Activated naive CD8-positive, alpha-beta T cell treated with anti-CD3 and anti-CD28 coated beads, Interleukin-2, amount 50 U/mL, for 24 hours (primary cell): ENCODE measurements at regions not wholly inside any gene's neighbourhood (a gene's known extent, or its start where the extent isn't known, plus 50 kb on each side); places are given as distances from the start of the nearest gene placed in this dataset.

Source experiments
- ATAC-seq: fragments of 150-1000 bp; cut with Tn5 transposase; one replicate; pipeline ENCODE4 v1.10.0; 2021
- DNase-seq: peaks from one replicate; pipeline ENCODE4 v3.0.0; 2021
- H3K27ac Mint-ChIP-seq: one replicate; pipeline ENCODE4 v1.8.0; 2021; ENCODE audit warnings: mild to moderate bottlenecking, mixed read lengths
- H3K27me3 Mint-ChIP-seq: one replicate; pipeline ENCODE4 v1.8.0; 2021; ENCODE audit warnings: mixed read lengths
- H3K36me3 Mint-ChIP-seq: one replicate; pipeline ENCODE4 v1.8.0; 2021; ENCODE audit warnings: low read depth, mixed read lengths
- H3K4me1 Mint-ChIP-seq: one replicate; pipeline ENCODE4 v1.8.0; 2021; ENCODE audit warnings: mixed read lengths
- H3K4me3 Mint-ChIP-seq: one replicate; pipeline ENCODE4 v1.8.0; 2021; ENCODE audit warnings: mild to moderate bottlenecking, moderate library complexity, mixed read lengths
- H3K9me3 Mint-ChIP-seq: one replicate; pipeline ENCODE4 v1.8.0; 2021; ENCODE audit warnings: mixed read lengths

DNA sequence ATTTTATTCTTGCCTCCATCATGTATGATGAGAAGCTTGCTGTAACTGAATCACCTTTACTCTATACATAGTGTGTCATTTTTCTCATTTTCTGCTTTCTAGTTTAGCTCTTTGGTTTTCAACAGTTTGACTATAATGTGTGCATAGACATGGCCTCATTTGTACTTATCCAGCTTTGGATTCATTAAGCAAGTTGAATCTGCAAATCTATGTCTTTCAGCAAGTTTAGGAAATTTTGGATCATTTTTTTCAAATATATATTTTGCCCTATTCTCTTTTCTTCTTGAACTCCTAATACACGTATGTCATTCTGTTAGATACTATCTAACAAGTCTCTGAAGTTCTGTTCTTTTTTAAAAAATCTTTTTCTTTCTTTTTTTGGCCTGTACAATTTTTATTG, 57.8 kb downstream of the PRLHR start:
- H3K27me3 Mint-ChIP-seq, result peaks cover 21% of the 10 kb centered on the region
- ATAC-seq (no peak), DNase-seq (no peak)
- H3K27ac Mint-ChIP-seq, result no peak overlapping the region
- H3K4me3 Mint-ChIP-seq, result no peak overlapping the region
- no peaks in the 10 kb centered on the region for H3K9me3 Mint-ChIP-seq
- H3K36me3 Mint-ChIP-seq, result no peaks in the 10 kb centered on the region
- no peaks in the 10 kb centered on the region for H3K4me1 Mint-ChIP-seq

- Mint-ChIP-seq H3K36me3 (no peaks in the 10 kb centered on the region), H3K27ac (no peak overlapping the region), H3K9me3 (no peaks in the 10 kb centered on the region), H3K4me3 (no peak overlapping the region), H3K27me3 (peaks cover 12% of the 10 kb centered on the region), H3K4me1 (peaks cover 2% of the 10 kb centered on the region)
- DNase-seq (no peak), ATAC-seq (no peak)
These were observed 61.3 kb downstream of the PRLHR start for GRCh38 chr10:118534136-118534535.

DNA sequence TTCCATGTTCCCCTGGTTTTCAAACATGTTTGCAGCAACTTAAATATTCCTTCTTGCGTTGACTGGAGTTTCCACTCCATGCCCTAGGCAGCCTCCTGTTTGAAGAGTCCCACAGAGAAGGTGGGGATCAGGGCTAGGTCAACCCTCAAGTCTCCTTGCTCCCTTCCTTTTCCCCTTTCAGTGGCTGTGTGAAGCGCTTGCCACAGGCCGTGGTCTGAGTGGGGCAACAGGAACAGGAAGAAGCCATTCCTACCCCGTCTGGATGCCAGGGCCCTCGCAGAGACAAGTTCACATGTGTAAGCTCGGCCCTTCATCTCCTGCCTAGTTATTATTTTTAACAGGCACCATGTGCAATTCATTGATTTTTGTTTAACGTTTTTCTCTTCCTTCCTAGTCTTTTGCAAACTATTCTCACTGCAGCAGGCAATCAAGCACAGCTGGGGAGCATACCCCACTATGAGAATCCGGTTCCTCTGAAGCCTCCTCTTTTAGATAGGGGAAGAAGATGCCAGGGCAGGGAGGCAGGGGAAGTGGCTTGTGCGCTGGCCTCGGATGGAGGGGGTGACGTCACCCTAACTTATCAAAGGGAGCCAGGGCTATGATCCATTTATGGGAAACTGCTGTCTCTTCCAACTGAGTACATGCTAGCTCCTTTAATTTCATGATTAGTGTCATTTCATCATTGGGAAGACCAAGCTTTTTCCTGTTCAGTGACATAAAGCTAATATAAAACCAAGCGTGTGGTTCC, 64.2 kb downstream of the PRLHR start:
- no peaks in the 10 kb centered on the region for H3K9me3 Mint-ChIP-seq

GRCh38 chr10:118528426-118528825, 67.0 kb downstream of the PRLHR start:
- DNase-seq (no peak), ATAC-seq (no peak)
- Mint-ChIP-seq H3K27me3 (peaks cover 11% of the 10 kb centered on the region), H3K4me3 (no peak overlapping the region), H3K9me3 (no peaks in the 10 kb centered on the region), H3K36me3 (no peaks in the 10 kb centered on the region), H3K4me1 (peaks cover 2% of the 10 kb centered on the region), H3K27ac (no peak overlapping the region)

More for the DNA sequence above, 64.2 kb downstream of the PRLHR start:
- H3K4me3 Mint-ChIP-seq, result no peak overlapping the region
- ATAC-seq (no peak), DNase-seq (no peak)
- peaks cover 9% of the 10 kb centered on the region for H3K27me3 Mint-ChIP-seq
- H3K27ac Mint-ChIP-seq, result no peak overlapping the region
- H3K4me1 Mint-ChIP-seq, result peaks cover 2% of the 10 kb centered on the region
- H3K36me3 Mint-ChIP-seq, result no peaks in the 10 kb centered on the region

DNA sequence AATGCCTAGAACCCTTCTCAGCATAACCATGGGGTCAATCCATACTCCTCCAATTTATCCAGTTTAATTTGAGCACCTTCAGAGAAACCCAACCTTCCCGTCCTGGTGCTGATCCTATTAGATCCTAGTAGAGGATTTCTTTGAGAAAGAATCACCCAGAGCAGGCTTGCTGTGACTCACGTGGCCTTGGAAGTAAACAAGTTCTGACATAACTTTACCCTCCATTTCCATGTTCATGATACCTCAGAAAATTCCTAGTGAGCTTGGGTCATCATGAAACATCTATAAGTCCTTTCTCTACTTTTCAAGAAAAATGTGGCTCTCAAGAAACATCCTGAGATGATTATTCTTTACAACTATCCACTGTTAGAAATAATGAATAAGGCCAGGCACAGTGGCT, 71.7 kb downstream of the PRLHR start:
- Mint-ChIP-seq H3K4me3 (no peak overlapping the region), H3K9me3 (no peaks in the 10 kb centered on the region), H3K36me3 (no peaks in the 10 kb centered on the region), H3K4me1 (no peaks in the 10 kb centered on the region), H3K27me3 (peaks cover 11% of the 10 kb centered on the region), H3K27ac (no peak overlapping the region)
- ATAC-seq, result no peak
- no peak for DNase-seq

GRCh38 chr10:118522791-118523498, 72.5 kb downstream of the PRLHR start:
- H3K27ac Mint-ChIP-seq, result no peak overlapping the region
- ATAC-seq, result no peak

GRCh38 chr10:118521415-118522117, 73.9 kb downstream of the PRLHR start:
- Mint-ChIP-seq H3K27me3 (peaks cover 13% of the 10 kb centered on the region), H3K36me3 (no peaks in the 10 kb centered on the region), H3K27ac (no peak overlapping the region), H3K4me1 (no peaks in the 10 kb centered on the region), H3K9me3 (peaks cover 11% of the 10 kb centered on the region), H3K4me3 (no peak overlapping the region)
- DNase-seq, result no peak
- no peak for ATAC-seq

More at GRCh38 chr10:118522791-118523498, 72.5 kb downstream of the PRLHR start:
- peaks cover 8% of the 10 kb centered on the region for H3K9me3 Mint-ChIP-seq
- peaks cover 15% of the 10 kb centered on the region for H3K27me3 Mint-ChIP-seq
- no peak for DNase-seq
- H3K36me3 Mint-ChIP-seq, result no peaks in the 10 kb centered on the region
- no peak overlapping the region for H3K4me3 Mint-ChIP-seq
- H3K4me1 Mint-ChIP-seq, result no peaks in the 10 kb centered on the region

GRCh38 chr10:118520116-118520742, 75.2 kb downstream of the PRLHR start:
- peaks cover 11% of the 10 kb centered on the region for H3K9me3 Mint-ChIP-seq
- peaks cover 18% of the 10 kb centered on the region for H3K27me3 Mint-ChIP-seq
- H3K27ac Mint-ChIP-seq, result no peak overlapping the region
- no peaks in the 10 kb centered on the region for H3K4me1 Mint-ChIP-seq
- ATAC-seq (no peak), DNase-seq (no peak)
- no peak overlapping the region for H3K4me3 Mint-ChIP-seq
- H3K36me3 Mint-ChIP-seq, result no peaks in the 10 kb centered on the region

DNA sequence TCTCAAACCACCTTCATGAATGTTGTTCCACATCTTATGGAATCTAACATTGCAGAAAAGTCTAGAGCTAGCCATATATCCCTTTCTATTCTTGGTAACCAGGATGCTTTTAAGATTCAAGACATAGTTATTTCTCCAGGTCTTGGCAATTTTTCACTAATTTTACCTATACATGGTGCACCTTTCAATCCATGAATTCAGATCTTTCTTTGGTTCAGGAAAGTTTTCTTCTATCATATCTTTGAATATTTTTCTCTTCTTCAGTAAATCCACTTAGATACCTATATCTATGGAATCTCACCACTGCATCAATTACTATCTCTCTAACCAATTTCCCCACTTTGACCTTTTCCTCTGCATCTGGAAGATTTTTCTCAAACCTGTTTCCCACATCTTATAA, 77.4 kb downstream of the PRLHR start:
- Mint-ChIP-seq H3K36me3 (no peaks in the 10 kb centered on the region), H3K4me1 (no peaks in the 10 kb centered on the region), H3K27ac (no peak overlapping the region), H3K4me3 (no peak overlapping the region), H3K9me3 (peaks cover 11% of the 10 kb centered on the region), H3K27me3 (peaks cover 21% of the 10 kb centered on the region)
- DNase-seq (no peak), ATAC-seq (no peak)

GRCh38 chr10:118516716-118517115, 78.7 kb downstream of the PRLHR start:
- H3K4me3 Mint-ChIP-seq, result no peak overlapping the region
- H3K27me3 Mint-ChIP-seq, result peaks cover 18% of the 10 kb centered on the region
- no peak overlapping the region for H3K27ac Mint-ChIP-seq
- H3K9me3 Mint-ChIP-seq, result peaks cover 11% of the 10 kb centered on the region
- ATAC-seq, result no peak
- no peaks in the 10 kb centered on the region for H3K4me1 Mint-ChIP-seq
- no peak for DNase-seq
- no peaks in the 10 kb centered on the region for H3K36me3 Mint-ChIP-seq

DNA sequence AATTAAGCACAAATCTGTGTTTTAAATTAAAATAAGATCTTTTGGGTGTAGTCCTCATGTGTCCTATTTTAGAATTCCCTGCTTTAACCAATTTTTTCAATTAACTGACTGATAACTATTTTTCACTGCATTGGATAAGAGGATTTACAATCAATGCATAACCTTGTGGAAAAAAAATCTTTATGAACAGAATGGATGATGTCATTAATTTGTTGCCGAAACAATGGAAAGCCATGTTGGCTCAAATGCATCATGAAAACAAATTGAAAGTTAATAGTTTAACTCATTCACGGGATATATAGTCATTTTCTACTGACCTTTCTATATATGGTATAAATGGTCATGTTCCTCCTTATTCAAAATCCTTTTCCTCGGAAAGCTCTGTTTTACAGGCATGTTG, 82.3 kb downstream of the PRLHR start:
- Mint-ChIP-seq H3K36me3 (no peaks in the 10 kb centered on the region), H3K4me1 (peaks cover 3% of the 10 kb centered on the region), H3K27ac (no peak overlapping the region), H3K9me3 (peaks cover 6% of the 10 kb centered on the region), H3K4me3 (no peak overlapping the region), H3K27me3 (peaks cover 15% of the 10 kb centered on the region)
- no peak for DNase-seq
- no peak for ATAC-seq

DNA sequence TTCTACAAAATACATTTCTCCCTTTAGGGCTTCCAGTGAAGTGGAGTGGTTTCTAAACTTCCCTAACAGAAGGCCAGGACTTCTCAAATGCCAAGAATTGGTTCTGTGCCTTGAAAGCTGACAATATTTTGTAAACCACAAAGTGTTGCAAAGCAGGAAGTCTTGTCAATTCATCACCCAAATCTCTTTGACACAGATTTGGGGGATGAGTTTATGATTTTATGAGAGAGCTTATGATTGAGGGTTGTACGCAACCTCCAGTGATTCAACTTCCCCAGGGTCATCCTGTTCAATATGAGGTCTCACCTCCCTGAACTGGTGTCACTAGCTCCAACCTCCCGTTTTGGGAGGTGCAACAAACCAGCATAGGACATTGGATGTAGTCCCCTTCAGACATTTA, 83.7 kb downstream of the PRLHR start:
- DNase-seq, result no peak
- ATAC-seq, result no peak
- H3K4me1 Mint-ChIP-seq, result peaks cover 3% of the 10 kb centered on the region
- H3K27ac Mint-ChIP-seq, result no peak overlapping the region
- H3K36me3 Mint-ChIP-seq, result no peaks in the 10 kb centered on the region
- H3K9me3 Mint-ChIP-seq, result no peaks in the 10 kb centered on the region
- no peak overlapping the region for H3K4me3 Mint-ChIP-seq
- peaks cover 11% of the 10 kb centered on the region for H3K27me3 Mint-ChIP-seq

DNA sequence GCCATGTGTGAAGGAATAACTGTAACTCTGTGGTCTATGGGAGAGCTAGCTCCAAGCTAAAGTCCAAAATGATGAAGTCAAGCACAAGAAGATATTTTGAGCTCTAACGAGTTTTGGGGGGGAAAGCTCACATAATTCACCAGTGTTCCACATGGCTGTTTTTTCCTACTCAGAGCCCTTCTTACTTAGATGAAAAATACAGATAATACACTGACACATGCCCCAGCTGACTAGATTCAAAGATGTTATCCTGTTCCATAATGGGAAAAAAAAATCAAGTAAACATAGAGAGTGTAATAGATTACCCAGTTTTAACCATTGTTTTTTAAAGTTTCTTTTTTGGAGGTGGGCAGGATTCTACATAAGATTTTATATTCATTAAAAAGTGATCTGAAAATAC, 86.6 kb downstream of the PRLHR start:
- H3K36me3 Mint-ChIP-seq, result no peaks in the 10 kb centered on the region
- no peaks in the 10 kb centered on the region for H3K9me3 Mint-ChIP-seq
- no peak for ATAC-seq
- H3K27ac Mint-ChIP-seq, result no peak overlapping the region
- no peak for DNase-seq
- H3K27me3 Mint-ChIP-seq, result peaks cover 7% of the 10 kb centered on the region
- no peak overlapping the region for H3K4me3 Mint-ChIP-seq
- peaks cover 6% of the 10 kb centered on the region for H3K4me1 Mint-ChIP-seq

GRCh38 chr10:118508355-118508754, 87.1 kb downstream of the PRLHR start:
- peaks cover 6% of the 10 kb centered on the region for H3K4me1 Mint-ChIP-seq
- no peak overlapping the region for H3K4me3 Mint-ChIP-seq
- H3K27me3 Mint-ChIP-seq, result peaks cover 9% of the 10 kb centered on the region
- no peaks in the 10 kb centered on the region for H3K36me3 Mint-ChIP-seq
- no peak overlapping the region for H3K27ac Mint-ChIP-seq
- ATAC-seq, result no peak
- no peak for DNase-seq
- no peaks in the 10 kb centered on the region for H3K9me3 Mint-ChIP-seq
